ENCODE measurements at regions not wholly inside any gene's neighbourhood (a gene's known extent, or its start where the extent isn't known, plus 50 kb on each side); places are given as distances from the start of the nearest gene placed in this dataset.

- no peak for TF ChIP-seq ZNF646 (CRISPR knock-in tag; IDR thresholded peaks at IDR 0.05)
- TF ChIP-seq ZBTB1 (CRISPR knock-in tag; IDR thresholded peaks at IDR 0.05; ENCODE audit: borderline replicate concordance), result no peak
- TF ChIP-seq ZSCAN21 (CRISPR knock-in tag; IDR thresholded peaks at IDR 0.05; ENCODE audit: borderline replicate concordance), result no peak
- no peak for TF ChIP-seq ARID4A (CRISPR knock-in tag; IDR thresholded peaks at IDR 0.05; ENCODE audit: borderline replicate concordance)
- no peak for TF ChIP-seq ZNF121 (CRISPR knock-in tag; IDR thresholded peaks at IDR 0.05)
Measured at GRCh38 chr3:77935418-77935817, 895.5 kb downstream of the ROBO2 start (continued).
